DND-41 (cell line): ENCODE measurements at regions not wholly inside any gene's neighbourhood (a gene's known extent, or its start where the extent isn't known, plus 50 kb on each side); places are given as distances from the start of the nearest gene placed in this dataset.

Experiments used
- EZH2 ChIP-seq: IDR thresholded peaks from 3 replicates; pipeline ENCODE4 v1.6.1; 2012; ENCODE audit warnings: borderline replicate concordance, low read depth, mild to moderate bottlenecking, moderate library complexity, low read length, inconsistent platforms; ENCODE audit not compliant: severe bottlenecking
- TF ChIP-seq, protein P1 (sequence below): IDR thresholded peaks from 2 replicates; pipeline ENCODE4 v1.5.1; 2012; ENCODE audit warnings: borderline replicate concordance, low read length, moderate library complexity, mild to moderate bottlenecking; ENCODE audit not compliant: poor library complexity, severe bottlenecking; ENCODE audit errors: extremely low read depth

DNA sequence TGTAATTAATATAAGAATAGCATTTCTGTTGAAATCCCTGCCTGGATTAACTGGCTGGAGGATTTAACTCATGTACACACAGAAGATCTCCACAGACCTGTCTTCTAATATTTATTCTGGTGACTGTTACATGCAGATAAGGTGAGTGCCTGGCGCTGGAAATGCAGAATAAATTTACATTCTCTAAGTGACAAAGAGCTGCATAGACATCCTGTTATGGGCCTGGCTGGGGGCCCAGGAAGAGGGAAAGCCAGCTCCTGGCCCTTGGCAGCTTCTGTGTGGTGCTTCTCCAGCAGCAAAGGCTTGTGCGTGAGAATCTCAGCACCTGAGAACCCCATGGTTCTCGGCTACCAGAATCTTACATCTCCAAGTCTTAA, 446.6 kb downstream of the PTPRU start:
- TF ChIP-seq, protein P1, sequence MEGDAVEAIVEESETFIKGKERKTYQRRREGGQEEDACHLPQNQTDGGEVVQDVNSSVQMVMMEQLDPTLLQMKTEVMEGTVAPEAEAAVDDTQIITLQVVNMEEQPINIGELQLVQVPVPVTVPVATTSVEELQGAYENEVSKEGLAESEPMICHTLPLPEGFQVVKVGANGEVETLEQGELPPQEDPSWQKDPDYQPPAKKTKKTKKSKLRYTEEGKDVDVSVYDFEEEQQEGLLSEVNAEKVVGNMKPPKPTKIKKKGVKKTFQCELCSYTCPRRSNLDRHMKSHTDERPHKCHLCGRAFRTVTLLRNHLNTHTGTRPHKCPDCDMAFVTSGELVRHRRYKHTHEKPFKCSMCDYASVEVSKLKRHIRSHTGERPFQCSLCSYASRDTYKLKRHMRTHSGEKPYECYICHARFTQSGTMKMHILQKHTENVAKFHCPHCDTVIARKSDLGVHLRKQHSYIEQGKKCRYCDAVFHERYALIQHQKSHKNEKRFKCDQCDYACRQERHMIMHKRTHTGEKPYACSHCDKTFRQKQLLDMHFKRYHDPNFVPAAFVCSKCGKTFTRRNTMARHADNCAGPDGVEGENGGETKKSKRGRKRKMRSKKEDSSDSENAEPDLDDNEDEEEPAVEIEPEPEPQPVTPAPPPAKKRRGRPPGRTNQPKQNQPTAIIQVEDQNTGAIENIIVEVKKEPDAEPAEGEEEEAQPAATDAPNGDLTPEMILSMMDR = no peak
- no peak for TF ChIP-seq EZH2
